Islet of Langerhans (tissue), 1 donor: ENCODE measurements at regions not wholly inside any gene's neighbourhood (a gene's known extent, or its start where the extent isn't known, plus 50 kb on each side); places are given as distances from the start of the nearest gene placed in this dataset.

Experiments used
- FAIRE-seq: peaks from one replicate; lab custom pipeline; 2011; peaks lifted over from hg19 to GRCh38; lab: Jason Lieb, UNC

DNA sequence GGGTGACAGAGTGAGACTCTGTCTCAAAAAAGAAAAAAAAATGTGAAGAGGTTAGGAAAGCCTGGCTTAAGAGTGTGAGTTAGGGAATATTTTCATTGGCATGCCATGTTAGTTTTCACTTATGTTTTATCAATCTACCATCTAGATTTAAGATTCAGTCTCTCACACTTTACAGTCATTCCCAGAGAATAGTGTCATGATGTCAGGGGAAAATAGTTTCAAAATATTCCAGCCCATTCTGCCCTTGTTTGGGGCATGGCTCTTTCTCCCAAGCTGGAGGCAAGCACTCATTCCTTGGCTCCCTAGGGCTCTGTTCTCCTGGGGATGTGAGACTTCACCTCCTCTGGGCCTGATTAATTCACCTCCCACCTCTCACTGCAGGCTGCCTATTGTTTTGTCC is 331.5 kb downstream of the CXCL12 start:
- no peak for FAIRE-seq

DNA sequence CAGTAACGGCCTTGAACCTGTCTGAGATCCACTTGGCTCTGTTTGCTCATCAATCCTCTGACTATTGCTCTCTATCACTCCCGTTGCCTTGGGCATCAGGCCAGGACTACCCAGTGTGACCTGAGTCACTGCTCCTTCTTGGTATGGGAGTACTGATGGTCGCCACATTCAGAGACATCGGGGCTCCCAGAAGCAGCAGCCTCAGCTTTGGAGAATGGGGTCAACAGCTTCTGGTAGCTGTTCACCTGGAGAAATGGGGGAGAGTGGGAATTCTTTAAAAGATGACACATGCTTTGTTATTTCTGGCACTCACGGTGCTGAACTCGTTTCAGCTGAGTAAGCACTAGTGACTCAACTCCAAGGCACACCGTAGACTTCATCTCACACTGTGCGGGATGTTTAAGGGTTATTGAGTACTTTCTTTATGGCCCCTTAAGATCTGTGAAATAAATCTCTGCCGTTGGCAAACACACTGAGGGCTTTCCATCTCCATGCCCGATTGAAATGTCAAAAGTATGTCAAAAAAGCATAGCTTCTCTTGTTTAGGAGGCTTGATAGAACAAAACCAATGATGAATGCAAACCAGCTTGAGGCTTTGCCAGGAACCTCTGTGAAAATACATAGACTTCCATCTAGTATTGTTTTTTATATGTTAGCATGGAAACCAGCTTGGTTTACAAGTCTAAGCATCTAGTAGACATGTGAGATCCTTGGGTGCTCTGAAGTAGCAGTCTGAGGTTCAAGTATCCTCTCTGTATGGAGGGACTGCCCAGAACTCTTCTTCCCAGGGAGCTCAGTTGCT is 333.1 kb downstream of the CXCL12 start:
- FAIRE-seq: no peak

DNA sequence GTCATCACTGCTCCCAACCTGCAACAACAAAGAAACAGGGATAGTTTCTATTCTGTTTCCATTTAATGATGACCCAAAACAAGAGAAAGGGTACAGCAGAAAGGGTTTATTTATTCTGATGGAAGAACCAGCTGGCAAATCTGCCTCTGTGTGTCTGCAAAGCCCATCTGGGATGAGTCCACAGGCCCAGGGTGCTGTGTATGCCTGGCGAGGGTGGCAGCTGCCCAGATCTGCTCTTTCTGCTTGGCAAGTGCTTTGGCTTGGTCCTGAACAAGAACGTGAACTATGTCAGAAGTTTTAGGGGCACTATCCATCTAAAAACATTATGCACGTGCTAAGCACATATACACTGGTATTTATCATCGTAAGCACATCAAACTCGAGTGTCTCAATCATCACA is 333.8 kb downstream of the CXCL12 start:
- no peak for FAIRE-seq

DNA sequence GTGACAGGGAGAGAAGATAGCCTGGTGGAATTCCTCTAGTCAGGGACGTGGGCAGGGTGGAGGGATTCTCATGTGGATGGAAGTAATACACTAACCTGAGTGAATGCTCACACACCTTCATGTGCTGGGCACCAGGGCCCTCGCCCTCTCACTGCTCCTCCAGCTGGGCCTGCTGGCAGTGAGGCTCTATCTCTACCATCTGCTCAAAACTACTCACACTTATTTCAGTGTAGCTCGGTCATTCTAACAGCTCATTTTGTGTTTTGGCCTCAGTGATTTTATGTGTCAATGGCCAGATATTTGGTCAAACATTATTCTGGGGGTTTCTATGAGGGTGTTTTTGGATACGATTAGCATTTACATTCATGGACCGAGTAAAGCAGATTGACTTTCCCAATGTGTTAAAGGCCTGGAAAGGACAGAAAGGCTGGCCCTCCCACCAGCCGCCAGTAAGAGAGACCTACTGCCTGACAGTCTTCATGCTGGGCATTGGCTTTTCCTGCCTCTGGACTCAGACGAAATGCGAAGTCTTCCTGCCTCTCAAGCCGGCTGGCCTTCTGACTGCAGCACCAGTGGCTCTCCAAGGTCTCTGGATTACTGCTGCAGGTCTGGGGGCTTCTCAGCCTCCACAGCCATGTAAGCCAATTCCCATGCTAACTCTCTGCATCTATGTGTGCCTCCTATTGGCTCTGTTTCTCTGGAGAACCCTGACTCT is 335.4 kb downstream of the CXCL12 start:
- FAIRE-seq: no peak

DNA sequence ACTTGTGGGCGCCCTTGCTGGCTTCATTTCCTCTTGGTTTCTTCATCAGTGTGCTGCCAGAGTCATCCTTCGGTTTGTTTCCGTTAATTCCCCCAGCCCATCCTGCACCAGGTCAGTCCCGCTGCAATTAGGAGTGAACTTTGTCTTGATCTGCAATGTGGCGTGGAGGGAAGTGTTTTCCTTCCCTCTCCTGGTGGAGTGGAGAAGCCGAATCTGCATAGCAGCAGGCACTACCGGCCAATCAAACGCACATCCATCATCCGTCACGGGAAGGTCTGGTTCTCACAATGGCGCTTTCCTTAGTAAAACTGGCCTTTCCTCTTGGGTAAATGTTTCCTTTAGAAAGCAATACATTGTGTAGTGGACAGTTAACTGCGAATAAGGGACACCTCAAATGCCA is 337.5 kb downstream of the CXCL12 start:
- no peak for FAIRE-seq

DNA sequence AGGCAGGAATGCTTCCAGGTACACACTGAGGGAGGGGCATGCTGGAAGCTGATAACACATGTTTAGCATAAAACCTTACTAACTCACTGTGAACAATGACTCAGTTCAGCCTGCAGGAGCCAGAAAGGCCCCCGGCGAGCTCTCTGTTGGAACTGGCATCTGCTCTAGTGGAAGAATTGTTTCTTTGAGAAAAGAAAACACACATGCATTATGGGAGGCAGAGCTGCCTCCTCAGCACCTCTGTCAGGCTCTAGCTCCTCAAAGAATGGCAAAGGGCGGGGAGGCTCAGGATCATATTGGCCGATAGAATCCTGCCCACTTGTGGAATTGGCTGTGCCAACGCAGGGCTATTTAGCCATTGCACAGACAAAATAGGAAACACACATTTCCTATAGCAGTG is 338.3 kb downstream of the CXCL12 start:
- FAIRE-seq: no peak

DNA sequence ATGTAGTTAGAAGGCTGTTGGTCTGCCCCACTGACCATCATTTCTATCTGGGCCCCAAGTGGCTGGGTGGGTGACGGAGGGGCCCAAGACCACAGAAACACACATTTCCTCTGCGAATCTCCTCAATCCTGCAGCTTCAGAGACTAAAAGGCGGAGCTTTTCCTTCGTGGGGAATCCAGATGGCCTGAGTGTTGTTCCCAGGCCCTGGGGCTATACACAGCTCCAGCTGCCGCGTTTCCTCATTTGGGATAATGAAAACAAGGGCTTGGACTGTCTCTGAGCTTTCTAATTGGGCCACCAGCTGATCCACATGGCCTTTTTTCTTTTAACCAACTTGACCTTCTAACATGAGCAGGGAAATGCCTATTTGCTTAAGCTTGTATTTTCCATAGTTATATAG is 339.9 kb downstream of the CXCL12 start:
- FAIRE-seq: no peak

DNA sequence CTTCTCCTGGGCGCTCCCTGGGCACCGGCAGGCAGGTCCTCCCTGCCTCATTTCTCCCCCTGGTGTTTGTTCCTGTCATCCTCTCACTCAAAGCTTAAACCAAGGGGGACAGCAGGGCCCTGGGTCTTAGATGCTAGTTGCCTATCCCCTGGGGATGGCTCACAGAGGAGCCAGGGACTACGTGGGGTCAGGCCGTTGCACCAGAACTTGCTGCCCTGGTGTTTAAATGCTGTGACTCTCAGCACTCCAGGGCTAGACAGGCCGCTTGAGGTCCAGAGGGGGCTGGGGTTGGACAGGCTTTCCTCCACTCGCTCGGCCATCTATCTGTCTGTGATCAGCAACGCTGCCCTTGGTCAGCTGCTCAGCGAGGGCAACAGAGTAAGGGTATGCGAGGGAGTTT is 340.3 kb downstream of the CXCL12 start:
- FAIRE-seq: no peak

DNA sequence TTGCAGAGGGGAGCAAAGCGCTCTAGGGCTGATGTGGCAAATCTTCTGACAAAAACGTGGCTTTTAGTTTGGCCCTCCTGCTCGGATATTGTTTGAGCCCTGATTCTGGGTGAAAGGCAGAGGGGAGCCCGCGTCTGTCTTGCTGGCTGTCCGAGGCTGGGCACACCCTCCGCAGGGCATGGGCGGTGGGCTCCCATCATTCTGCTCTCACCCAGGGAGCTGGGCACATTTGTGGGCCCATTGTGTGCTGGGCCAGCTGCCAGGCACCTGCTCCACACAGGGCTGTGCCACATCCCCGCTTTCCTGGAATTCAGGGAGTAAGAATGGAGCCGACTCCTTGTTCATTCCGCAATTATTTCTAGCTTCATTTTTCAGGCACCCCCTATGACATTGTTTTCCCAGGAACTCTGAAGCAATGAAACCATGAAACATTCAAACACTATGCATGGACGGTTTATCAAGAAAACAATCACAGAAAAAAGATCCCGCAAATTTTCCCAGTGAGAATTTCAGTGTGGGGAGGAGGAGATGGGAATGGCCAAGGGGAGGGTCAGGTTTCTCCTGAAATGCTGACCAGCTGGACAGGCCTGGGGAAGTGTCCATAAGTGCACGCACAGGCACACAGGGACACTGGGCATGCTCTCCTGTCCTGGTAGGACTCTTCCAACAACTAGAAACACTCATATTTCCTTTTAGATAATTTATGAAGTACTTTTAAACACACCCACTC is 341.1 kb downstream of the CXCL12 start:
- FAIRE-seq: no peak

DNA sequence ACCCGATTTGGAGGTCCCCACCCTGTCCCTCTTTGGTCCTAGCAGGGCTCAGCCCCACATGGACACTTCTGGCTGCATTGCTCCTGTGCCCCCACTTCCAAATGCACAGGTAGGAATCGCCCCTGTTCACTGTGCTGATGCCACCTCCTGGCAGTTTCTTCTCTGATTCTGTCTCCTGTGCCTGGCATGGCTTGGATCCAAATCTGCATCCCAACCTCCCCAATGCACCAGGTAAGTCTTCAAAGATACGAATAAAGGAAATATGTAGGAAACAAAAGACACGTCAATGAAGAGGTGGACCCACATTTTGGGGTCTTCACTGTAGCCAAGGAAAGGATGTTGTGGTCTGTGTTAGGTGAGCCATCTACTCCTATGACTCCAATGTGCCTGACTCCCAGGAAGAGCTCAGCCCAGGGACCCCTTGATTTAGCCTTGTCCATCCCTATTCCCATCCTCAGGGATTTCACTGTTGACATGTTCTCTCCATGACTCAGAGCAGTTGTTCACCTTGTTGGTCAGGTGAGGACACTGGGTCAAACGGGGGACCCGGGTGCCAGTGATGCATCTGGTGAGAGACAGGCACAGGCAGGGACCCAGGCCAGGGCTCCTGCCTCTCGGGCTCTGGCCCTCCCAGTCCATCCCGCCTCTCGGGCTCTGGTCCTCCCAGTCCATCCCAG is 341.8 kb downstream of the CXCL12 start:
- FAIRE-seq: no peak

DNA sequence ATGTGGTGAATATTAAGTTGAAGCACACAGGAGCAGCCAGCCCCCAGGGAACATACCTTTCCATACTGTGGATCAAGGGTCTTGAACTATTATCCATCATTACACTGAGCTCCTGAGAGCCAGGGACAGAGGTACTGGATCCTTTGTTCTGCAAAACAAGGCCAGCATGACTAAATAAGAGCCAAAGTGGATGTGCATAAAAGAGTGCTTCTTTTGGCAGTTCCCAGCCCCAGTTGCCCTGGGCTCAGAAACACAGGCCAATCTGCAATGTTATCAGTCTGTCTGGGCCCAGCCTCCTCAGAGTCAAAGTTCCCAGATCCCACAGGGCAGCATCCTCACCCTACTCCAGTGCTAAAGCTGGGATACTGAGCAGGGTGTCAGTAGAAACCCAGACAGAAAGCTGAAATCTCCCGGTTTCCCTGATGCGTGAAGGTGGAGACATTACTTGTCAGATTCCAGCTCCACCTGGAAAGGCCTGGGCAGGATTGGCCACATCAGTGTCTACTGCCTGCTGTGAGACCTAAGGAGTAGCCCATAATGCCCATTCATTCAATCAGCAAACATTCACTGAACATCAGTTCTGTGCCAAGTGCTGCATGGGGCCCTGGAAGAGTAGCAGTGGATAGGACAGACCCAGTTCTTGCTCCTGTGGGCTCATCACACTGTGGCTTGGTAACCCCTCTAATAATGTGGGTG is 342.7 kb downstream of the CXCL12 start:
- FAIRE-seq: no peak

DNA sequence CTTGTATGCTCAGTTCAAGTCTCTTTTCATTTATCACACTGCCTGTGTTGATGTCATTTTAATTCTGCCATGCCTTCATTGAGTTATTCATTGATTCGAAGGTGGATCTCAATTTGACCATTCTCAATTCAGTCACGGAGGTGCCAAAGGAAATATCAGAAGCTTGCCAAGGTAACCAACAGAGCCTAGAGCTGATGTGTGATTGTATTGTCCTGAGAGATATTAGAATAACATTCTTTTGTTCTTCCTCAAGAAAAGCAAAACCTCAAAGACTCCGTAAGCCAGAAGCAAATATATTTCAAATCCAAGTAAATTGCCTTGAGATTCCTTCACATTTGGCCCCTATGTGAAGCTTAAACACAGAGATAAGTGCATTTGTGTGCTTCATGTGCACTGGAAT is 345.3 kb downstream of the CXCL12 start:
- FAIRE-seq: no peak

DNA sequence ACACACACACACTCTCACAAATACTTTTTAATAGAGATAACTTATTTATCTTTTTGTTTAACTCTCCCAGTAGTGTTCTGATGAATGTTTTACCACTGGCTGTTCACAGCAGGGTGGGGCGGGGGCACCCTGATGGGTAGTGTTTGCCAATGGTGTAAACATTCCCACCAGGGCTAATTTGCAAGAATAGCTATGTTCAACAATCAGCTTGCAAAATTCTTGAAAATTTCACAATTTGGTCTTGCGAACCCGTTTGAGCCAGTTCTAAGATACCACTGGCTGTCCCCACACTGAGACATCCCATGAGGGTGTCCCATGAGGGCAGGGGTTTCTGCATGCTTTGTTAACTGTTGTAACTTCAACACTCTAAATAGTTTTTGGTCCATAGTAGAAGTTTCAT is 348.5 kb downstream of the CXCL12 start:
- no peak for FAIRE-seq

DNA sequence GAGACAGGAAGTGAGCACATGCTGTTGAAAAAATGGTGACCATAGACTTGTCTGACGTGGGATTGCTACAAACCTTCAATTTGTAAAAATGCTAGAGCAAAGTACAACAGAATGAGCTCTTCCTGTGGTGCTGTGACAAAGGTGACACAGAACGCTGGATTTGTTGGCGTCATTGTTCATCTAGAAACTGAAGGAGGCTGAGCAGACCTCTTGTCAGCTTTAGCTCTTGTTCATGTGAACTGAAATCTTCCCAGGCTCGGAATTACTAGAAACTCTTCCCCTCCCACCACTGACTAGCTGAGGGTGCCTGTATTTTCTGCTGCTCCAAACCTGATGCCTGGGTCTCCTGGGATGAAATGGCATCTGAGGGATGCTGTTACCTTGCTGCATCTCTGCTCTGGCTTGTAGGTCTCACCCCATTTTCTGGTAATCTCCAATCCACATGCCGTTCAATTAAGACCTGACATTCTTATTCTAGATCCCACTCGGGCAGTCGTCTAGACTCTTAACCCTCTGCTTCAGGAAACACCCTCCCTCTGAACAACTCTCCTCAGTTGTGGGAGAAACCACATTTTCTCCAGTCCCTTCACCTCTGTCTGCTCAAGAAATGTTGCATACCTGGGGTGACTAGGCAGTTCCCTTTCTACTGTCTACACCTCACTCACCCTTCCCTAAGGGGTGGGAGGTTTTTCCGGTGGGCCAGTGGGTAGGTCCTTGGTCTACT is 349.3 kb downstream of the CXCL12 start:
- no peak for FAIRE-seq

DNA sequence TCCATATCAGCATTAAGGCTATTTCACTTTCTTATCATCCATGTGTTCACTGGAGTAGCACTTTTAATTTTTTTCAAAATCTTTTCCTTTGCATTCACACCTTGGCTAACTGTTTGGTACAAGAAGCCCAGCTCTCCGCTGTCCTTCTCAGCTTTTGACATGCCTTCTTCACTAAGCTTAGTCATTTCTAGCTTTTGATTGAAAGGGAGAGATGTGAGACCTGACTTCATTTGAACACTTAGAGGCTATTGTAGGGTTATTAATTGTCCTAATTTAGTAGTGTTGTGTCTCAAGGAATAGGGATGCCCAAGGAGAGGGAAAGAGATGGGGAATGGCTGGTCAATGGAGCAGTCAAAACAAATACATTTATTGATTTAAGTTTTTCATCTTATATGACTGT is 350.0 kb downstream of the CXCL12 start:
- no peak for FAIRE-seq

DNA sequence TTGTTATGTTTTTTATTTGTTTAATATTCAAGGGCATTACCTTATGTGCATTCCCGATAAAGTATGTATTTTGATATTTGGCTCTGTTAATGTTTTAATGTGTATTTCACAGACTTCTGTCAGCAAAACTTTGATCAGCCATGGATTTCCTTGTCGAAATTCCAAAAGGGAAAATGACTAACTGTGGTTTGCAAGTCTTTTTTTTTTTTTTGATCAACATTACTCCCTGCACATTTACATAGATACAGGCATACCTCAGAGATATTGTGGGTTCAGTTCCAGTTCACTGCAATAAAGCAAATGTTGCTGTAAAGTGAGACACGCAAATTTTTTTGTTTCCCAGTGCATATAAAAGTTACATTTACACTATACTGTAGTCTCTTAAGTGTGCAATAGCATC is 351.9 kb downstream of the CXCL12 start:
- no peak for FAIRE-seq

DNA sequence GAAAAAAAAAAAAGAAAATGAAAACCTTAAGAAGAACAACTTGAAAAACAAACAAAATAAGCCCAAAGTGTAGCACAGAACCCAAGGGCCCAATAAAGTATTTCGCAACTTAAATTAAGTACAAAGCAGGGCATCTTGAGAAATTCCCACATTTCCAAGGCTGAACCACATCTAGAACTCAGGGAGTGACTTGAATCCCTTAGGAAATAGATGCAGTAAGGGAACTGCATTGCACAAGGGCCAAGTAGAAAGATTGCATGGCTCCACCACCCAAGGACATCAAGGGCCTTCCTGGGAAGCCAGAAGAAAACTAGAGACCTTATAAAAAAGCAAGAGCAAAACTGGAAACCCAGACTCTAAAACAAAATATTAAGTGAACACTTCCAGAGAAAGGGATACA is 352.7 kb downstream of the CXCL12 start:
- no peak for FAIRE-seq

DNA sequence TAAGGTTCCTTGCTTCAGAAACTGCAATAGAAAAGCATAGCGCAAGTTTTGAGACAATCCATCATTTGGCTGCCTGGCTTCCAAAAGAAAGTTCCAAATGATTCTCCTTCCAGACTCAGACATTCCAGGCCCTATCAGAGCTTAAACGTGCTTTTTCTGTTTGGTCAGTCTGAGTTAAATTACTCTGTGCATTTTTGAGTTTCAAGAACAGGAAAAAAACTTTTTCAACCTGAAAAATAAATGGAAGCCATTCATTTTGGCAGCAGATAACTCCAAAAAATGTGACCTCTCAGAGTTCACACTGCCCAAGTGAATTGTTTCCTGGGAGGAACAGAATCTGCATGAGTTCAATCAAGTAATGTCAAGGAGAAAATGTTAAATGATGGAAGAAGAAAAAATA is 354.2 kb downstream of the CXCL12 start:
- no peak for FAIRE-seq

DNA sequence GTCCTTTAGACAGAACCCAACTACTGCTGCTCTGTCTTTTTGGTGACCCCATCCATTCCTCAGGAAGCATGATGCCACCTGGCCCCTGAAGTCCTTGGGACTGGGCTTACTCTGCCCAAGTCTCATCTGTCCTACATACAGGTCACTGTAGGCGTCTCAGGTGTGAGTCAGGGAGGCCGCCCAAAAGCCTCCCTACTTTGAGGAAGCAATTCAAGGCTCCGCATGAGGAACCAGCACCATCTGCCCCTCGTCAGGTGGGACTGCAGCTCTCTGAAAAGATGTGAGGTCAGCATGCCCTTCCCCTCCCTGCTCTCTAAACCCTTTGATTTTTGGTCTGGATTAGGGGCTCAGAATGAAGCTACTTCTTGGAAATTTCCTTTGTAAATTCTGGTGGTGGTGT is 354.8 kb downstream of the CXCL12 start:
- FAIRE-seq: no peak

DNA sequence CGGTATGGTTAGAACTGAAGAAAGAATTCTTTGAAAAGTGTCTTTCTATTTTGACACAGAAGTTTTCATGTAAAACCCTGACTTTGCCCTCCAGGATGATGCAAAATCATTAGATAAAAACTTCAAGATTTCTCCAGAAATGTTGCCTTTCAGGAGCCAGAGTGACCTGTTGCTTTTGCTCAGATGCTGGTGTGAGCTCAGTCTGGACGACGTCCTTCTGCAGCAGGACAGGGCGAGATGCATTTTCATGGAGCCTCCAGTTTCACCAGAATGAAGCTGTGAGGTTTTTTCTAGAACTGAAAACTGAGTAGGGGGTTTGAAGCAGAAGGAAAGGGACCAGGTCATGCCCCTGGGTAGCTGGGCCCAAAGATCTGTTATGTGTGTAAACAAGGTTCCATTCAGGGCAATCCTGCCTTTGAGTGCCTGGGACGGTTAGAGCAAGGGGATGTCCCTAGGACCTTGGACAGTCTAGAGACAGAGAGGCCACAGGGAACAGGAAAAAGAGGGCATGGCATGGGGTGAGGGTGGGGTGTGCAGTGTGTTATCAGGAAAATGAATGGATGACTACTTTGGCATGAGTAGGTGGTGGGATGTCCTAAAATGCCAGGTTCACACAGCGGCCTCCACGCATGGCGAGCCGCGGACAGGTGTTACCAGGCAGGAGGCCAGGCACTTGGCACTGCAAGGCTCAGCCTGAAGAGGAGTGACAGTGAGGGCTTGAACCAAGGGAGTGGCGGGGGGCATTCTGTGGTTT is 356.3 kb downstream of the CXCL12 start:
- no peak for FAIRE-seq
